GM23248 (cell line): ENCODE measurements at regions not wholly inside any gene's neighbourhood (a gene's known extent, or its start where the extent isn't known, plus 50 kb on each side); places are given as distances from the start of the nearest gene placed in this dataset.
"Not testable (repeated sequence)": the region's sequence is repeated elsewhere in the genome, so short reads cannot be mapped to it uniquely, and the experiment has no call there.

Experiments used
- DNase-seq: peaks from one replicate; pipeline ENCODE4 v3.0.0-alpha.2; 2015
- H2AFZ ChIP-seq: fragments of 200-600 bp; sonication (generic); 2 replicates; pipeline ENCODE4 v1.6.1; 2016; ENCODE audit warnings: antibody characterized with exemption
- H3F3A ChIP-seq: fragments of 200-600 bp; sonication (generic); 2 replicates; pipeline ENCODE4 v1.6.1; 2016; ENCODE audit warnings: mild to moderate bottlenecking, antibody characterized with exemption, mixed run types; ENCODE audit not compliant: insufficient read depth
- H3K27ac ChIP-seq: fragments of 200-600 bp; sonication (generic); 2 replicates; pipeline ENCODE4 v1.5.1; 2016; ENCODE audit warnings: mild to moderate bottlenecking
- H3K27me3 ChIP-seq: fragments of 200-600 bp; sonication (generic); replicated peaks from 2 replicates; pipeline ENCODE4 v1.6.1; 2016; ENCODE audit warnings: mild to moderate bottlenecking; ENCODE audit not compliant: insufficient read depth
- H3K36me3 ChIP-seq: fragments of 200-600 bp; sonication (generic); 2 replicates; pipeline ENCODE4 v1.6.1; 2016; ENCODE audit warnings: low read depth, mild to moderate bottlenecking
- H3K4me1 ChIP-seq: fragments of 200-600 bp; sonication (generic); 2 replicates; pipeline ENCODE4 v1.6.1; 2016; ENCODE audit warnings: mild to moderate bottlenecking; ENCODE audit not compliant: insufficient read depth
- H3K4me2 ChIP-seq: fragments of 200-600 bp; sonication (generic); one replicate; pipeline ENCODE4 v1.6.1; 2016; ENCODE audit warnings: mild to moderate bottlenecking; ENCODE audit not compliant: unreplicated experiment
- H3K4me3 ChIP-seq: fragments of 200-600 bp; sonication (generic); 2 replicates; pipeline ENCODE4 v1.5.1; 2016; ENCODE audit warnings: mild to moderate bottlenecking
- H3K79me2 ChIP-seq: fragments of 200-600 bp; sonication (generic); 2 replicates; pipeline ENCODE4 v1.6.1; 2016; ENCODE audit warnings: mild to moderate bottlenecking; ENCODE audit not compliant: insufficient read depth
- H3K9ac ChIP-seq: fragments of 200-600 bp; sonication (generic); 2 replicates; pipeline ENCODE4 v1.6.1; 2016; ENCODE audit warnings: mild to moderate bottlenecking
- H3K9me2 ChIP-seq: fragments of 200-600 bp; sonication (generic); 2 replicates; pipeline ENCODE4 v1.6.1; 2016; ENCODE audit warnings: mixed run types, mild to moderate bottlenecking, moderate library complexity; ENCODE audit not compliant: insufficient read depth
- H3K9me3 ChIP-seq: fragments of 200-600 bp; sonication (generic); one replicate; pipeline ENCODE4 v1.6.1; 2017; ENCODE audit warnings: low read depth
- H4K20me1 ChIP-seq: fragments of 200-600 bp; sonication (generic); 2 replicates; pipeline ENCODE4 v1.6.0; 2016; ENCODE audit not compliant: insufficient read depth
- EZH2 ChIP-seq: fragments of 200-600 bp; sonication (generic); IDR thresholded peaks from 2 replicates; pipeline ENCODE4 v1.6.1; 2018; ENCODE audit warnings: antibody characterized with exemption, mild to moderate bottlenecking; ENCODE audit not compliant: insufficient read depth, poor library complexity, severe bottlenecking
- EZH2phosphoT487 ChIP-seq: fragments of 200-600 bp; sonication (generic); IDR thresholded peaks from 2 replicates; pipeline ENCODE4 v1.6.1; 2018; ENCODE audit warnings: antibody characterized with exemption, moderate library complexity, mild to moderate bottlenecking, low read depth; ENCODE audit not compliant: insufficient read depth
- WGBS, 2 experiments: methylation state at CpG; one replicate each; pipeline ENCODE4 v1.1.6; 2015 to 2017; ENCODE audit warnings: low lambda C conversion rate in 2 of 2, low coverage in 1 of 2; ENCODE audit errors: missing lambda C conversion rate in 2 of 2; 5-methylcytosine and 5-hydroxymethylcytosine counted together
- in situ Hi-C: fragments of 300-500 bp; cut with MboI; formaldehyde crosslinking; loops from 2 replicates; pipeline ENCODE4 v1.15.0; 2020

GRCh38 chr2:95667480-95667879, 75.7 kb downstream of the TRIM43 start:
- TF ChIP-seq EZH2, result no peak
- H2AFZ ChIP-seq, result no peak overlapping the region
- no peak overlapping the region for H3K4me2 ChIP-seq
- no peak overlapping the region for H3K27ac ChIP-seq
- peaks cover 14% of the 10 kb centered on the region for H3F3A ChIP-seq
- H4K20me1 ChIP-seq, result no peaks in the 10 kb centered on the region
- no peaks in the 10 kb centered on the region for H3K36me3 ChIP-seq
- in situ Hi-C loops, result no loop called here
- H3K9me2 ChIP-seq, result no peaks in the 10 kb centered on the region
- H3K9ac ChIP-seq, result no peak overlapping the region
- no peak for DNase-seq
- no peaks in the 10 kb centered on the region for H3K79me2 ChIP-seq
- H3K9me3 ChIP-seq, result no peaks in the 10 kb centered on the region
- no peak overlapping the region for H3K4me3 ChIP-seq
- peaks cover 25% of the 10 kb centered on the region for H3K4me1 ChIP-seq
- H3K27me3 ChIP-seq, result no peaks in the 10 kb centered on the region

GRCh38 chr2:95668934-95669333, 77.1 kb downstream of the TRIM43 start:
- H3K9ac ChIP-seq, H3K79me2 ChIP-seq, H3K27ac ChIP-seq, H3K4me3 ChIP-seq, H3K9me2 ChIP-seq, H3K4me2 ChIP-seq, DNase-seq, H3K9me3 ChIP-seq, H4K20me1 ChIP-seq, in situ Hi-C loops, H3K27me3 ChIP-seq, H3K36me3 ChIP-seq, H2AFZ ChIP-seq: not testable (repeated sequence)
- WGBS, 2 experiments, result 88 to 91% methylated on average over 5 of the region's 5 CpGs
- peaks cover 25% of the 10 kb centered on the region for H3K4me1 ChIP-seq
- peaks cover 14% of the 10 kb centered on the region for H3F3A ChIP-seq

- H3K27me3 ChIP-seq, result no peaks in the 10 kb centered on the region
- no peaks in the 10 kb centered on the region for H3K79me2 ChIP-seq
- peak overlapping the region; percentile 41 for H3K4me2 ChIP-seq
- no peak overlapping the region for H3K4me3 ChIP-seq
- H3K9me3 ChIP-seq, result no peaks in the 10 kb centered on the region
- H3K9ac ChIP-seq, result no peak overlapping the region
- in situ Hi-C loops, result no loop called here
- H2AFZ ChIP-seq, result no peak overlapping the region
- H3F3A ChIP-seq, result peaks cover 14% of the 10 kb centered on the region
- H3K36me3 ChIP-seq, result no peaks in the 10 kb centered on the region
- H3K27ac ChIP-seq, result peak overlapping the region; percentile 27; the same call in 1 of the 2 replicates
- WGBS, 2 experiments, result 60 to 65% methylated on average over 4 of the region's 4 CpGs
- H3K9me2 ChIP-seq, result no peaks in the 10 kb centered on the region
- H4K20me1 ChIP-seq, result no peaks in the 10 kb centered on the region
- TF ChIP-seq EZH2phosphoT487 (no peak), EZH2 (no peak)
- H3K4me1 ChIP-seq, result peaks cover 25% of the 10 kb centered on the region
- peak; percentile 50 for DNase-seq
Measured at GRCh38 chr2:95669441-95669991, 77.7 kb downstream of the TRIM43 start.

GRCh38 chr2:95670167-95670566, 78.4 kb downstream of the TRIM43 start:
- Histone ChIP-seq H3F3A (peaks cover 14% of the 10 kb centered on the region), H3K9ac (no peak overlapping the region), H3K4me1 (peaks cover 25% of the 10 kb centered on the region), H3K9me3 (no peaks in the 10 kb centered on the region), H4K20me1 (no peaks in the 10 kb centered on the region), H3K36me3 (no peaks in the 10 kb centered on the region), H3K9me2 (no peaks in the 10 kb centered on the region), H3K4me3 (no peak overlapping the region), H3K4me2 (peak overlapping the region; percentile 41), H2AFZ (no peak overlapping the region), H3K27me3 (no peaks in the 10 kb centered on the region), H3K27ac (peak overlapping the region; percentile 27), H3K79me2 (no peaks in the 10 kb centered on the region)
- peak; percentile 80 for DNase-seq
- in situ Hi-C loops, result no loop called here
- 0 to 5% methylated on average over 2 of the region's 2 CpGs for WGBS, 2 experiments
- TF ChIP-seq EZH2, result no peak
- TF ChIP-seq EZH2phosphoT487, result no peak

- Histone ChIP-seq H3K4me2 (peak overlapping the region; percentile 41), H3K9me3 (no peaks in the 10 kb centered on the region), H3K9me2 (no peaks in the 10 kb centered on the region), H3K36me3 (no peaks in the 10 kb centered on the region), H3K4me1 (peaks cover 25% of the 10 kb centered on the region), H3K4me3 (no peak overlapping the region), H3K9ac (no peak overlapping the region), H3K27me3 (no peaks in the 10 kb centered on the region), H2AFZ (no peak overlapping the region), H3F3A (peaks cover 14% of the 10 kb centered on the region), H3K27ac (peak overlapping the region; percentile 27), H3K79me2 (no peaks in the 10 kb centered on the region), H4K20me1 (no peaks in the 10 kb centered on the region)
- WGBS, 2 experiments, result 50 to 54% methylated on average over 2 of the region's 2 CpGs
- TF ChIP-seq EZH2phosphoT487, result no peak
- TF ChIP-seq EZH2, result no peak
- peak; percentile 16 for DNase-seq
- in situ Hi-C loops, result no loop called here
Measured at GRCh38 chr2:95670686-95671085, 78.9 kb downstream of the TRIM43 start.

- H3K9me2 ChIP-seq, H3K79me2 ChIP-seq, H3K9me3 ChIP-seq, H2AFZ ChIP-seq, H3K27ac ChIP-seq, in situ Hi-C loops, H3K9ac ChIP-seq, H3K36me3 ChIP-seq, H3K4me3 ChIP-seq, H3K27me3 ChIP-seq, H4K20me1 ChIP-seq: not testable (repeated sequence)
- peak; percentile 67 for DNase-seq
- 37 to 48% methylated on average over 4 of the region's 4 CpGs for WGBS, 2 experiments
- H3K4me2 ChIP-seq, result peak overlapping the region; percentile 41
- peaks cover 14% of the 10 kb centered on the region for H3F3A ChIP-seq
- H3K4me1 ChIP-seq, result peaks cover 25% of the 10 kb centered on the region
Measured at GRCh38 chr2:95671171-95671570, 79.4 kb downstream of the TRIM43 start.

- peaks cover 25% of the 10 kb centered on the region for H3K4me1 ChIP-seq
- 94 to 100% methylated on average over 1 of the region's 1 CpG for WGBS, 2 experiments
- H3K4me3 ChIP-seq, DNase-seq, H3K36me3 ChIP-seq, in situ Hi-C loops, H4K20me1 ChIP-seq, H2AFZ ChIP-seq, H3K27me3 ChIP-seq, H3K9ac ChIP-seq, H3K79me2 ChIP-seq, H3K4me2 ChIP-seq, H3K9me3 ChIP-seq, H3K9me2 ChIP-seq, H3K27ac ChIP-seq: not testable (repeated sequence)
- peaks cover 14% of the 10 kb centered on the region for H3F3A ChIP-seq
Measured at GRCh38 chr2:95671992-95672391, 80.2 kb downstream of the TRIM43 start.
